ENCODE measurements at regions not wholly inside any gene's neighbourhood (a gene's known extent, or its start where the extent isn't known, plus 50 kb on each side); places are given as distances from the start of the nearest gene placed in this dataset.

GRCh38 chr13:34555988-34556387 is 386.1 kb upstream of the NBEA start:
- no peak for DNase-seq (ENCODE audit: low read depth)
- no peak for TF ChIP-seq MAX (IDR thresholded peaks at IDR 0.05; ENCODE audit: low read depth, low read length)
- no peak for TF ChIP-seq POLR2A (IDR thresholded peaks at IDR 0.05; ENCODE audit: extremely low read depth, insufficient read length)
- no peak for TF ChIP-seq CTCF (IDR thresholded peaks at IDR 0.05; ENCODE audit: low read depth, low read length)
- no peak for TF ChIP-seq MYC (IDR thresholded peaks at IDR 0.05; ENCODE audit: low read depth, low read length)
- H3K4me3 ChIP-seq (ENCODE audit: low read depth, low read length) = no peak overlapping the region

- TF ChIP-seq MYC (IDR thresholded peaks at IDR 0.05; ENCODE audit: low read depth, low read length) (no peak), CTCF (IDR thresholded peaks at IDR 0.05; ENCODE audit: low read depth, low read length) (no peak), MAX (IDR thresholded peaks at IDR 0.05; ENCODE audit: low read depth, low read length) (no peak), POLR2A (IDR thresholded peaks at IDR 0.05; ENCODE audit: extremely low read depth, insufficient read length) (no peak)
- DNase-seq (ENCODE audit: low read depth) = no peak
- no peak overlapping the region for H3K4me3 ChIP-seq (ENCODE audit: low read depth, low read length)
Measured at GRCh38 chr13:34561033-34561432, 381.0 kb upstream of the NBEA start.

GRCh38 chr13:34567597-34567996 is 374.5 kb upstream of the NBEA start:
- TF ChIP-seq MYC (IDR thresholded peaks at IDR 0.05; ENCODE audit: low read depth, low read length) (no peak), POLR2A (IDR thresholded peaks at IDR 0.05; ENCODE audit: extremely low read depth, insufficient read length) (no peak), MAX (IDR thresholded peaks at IDR 0.05; ENCODE audit: low read depth, low read length) (no peak), CTCF (IDR thresholded peaks at IDR 0.05; ENCODE audit: low read depth, low read length) (no peak)
- H3K4me3 ChIP-seq (ENCODE audit: low read depth, low read length) = no peak overlapping the region
- no peak for DNase-seq (ENCODE audit: low read depth)

- no peak overlapping the region for H3K4me3 ChIP-seq (ENCODE audit: low read depth, low read length)
- no peak for TF ChIP-seq MYC (IDR thresholded peaks at IDR 0.05; ENCODE audit: low read depth, low read length)
- no peak for TF ChIP-seq CTCF (IDR thresholded peaks at IDR 0.05; ENCODE audit: low read depth, low read length)
- TF ChIP-seq POLR2A (IDR thresholded peaks at IDR 0.05; ENCODE audit: extremely low read depth, insufficient read length) = no peak
- no peak for TF ChIP-seq MAX (IDR thresholded peaks at IDR 0.05; ENCODE audit: low read depth, low read length)
- no peak for DNase-seq (ENCODE audit: low read depth)
Measured at GRCh38 chr13:34570698-34571353, 371.2 kb upstream of the NBEA start.

GRCh38 chr13:34571716-34572115 is 370.4 kb upstream of the NBEA start:
- H3K4me3 ChIP-seq (ENCODE audit: low read depth, low read length) = no peak overlapping the region
- no peak for DNase-seq (ENCODE audit: low read depth)
- TF ChIP-seq MYC (IDR thresholded peaks at IDR 0.05; ENCODE audit: low read depth, low read length) (no peak), POLR2A (IDR thresholded peaks at IDR 0.05; ENCODE audit: extremely low read depth, insufficient read length) (no peak), CTCF (IDR thresholded peaks at IDR 0.05; ENCODE audit: low read depth, low read length) (no peak), MAX (IDR thresholded peaks at IDR 0.05; ENCODE audit: low read depth, low read length) (no peak)
